ENCODE measurements at regions not wholly inside any gene's neighbourhood (a gene's known extent, or its start where the extent isn't known, plus 50 kb on each side); places are given as distances from the start of the nearest gene placed in this dataset.

GRCh38 chr1:189682591-189682990 is 795.1 kb downstream of the BRINP3 start:
- TF ChIP-seq, protein P1, sequence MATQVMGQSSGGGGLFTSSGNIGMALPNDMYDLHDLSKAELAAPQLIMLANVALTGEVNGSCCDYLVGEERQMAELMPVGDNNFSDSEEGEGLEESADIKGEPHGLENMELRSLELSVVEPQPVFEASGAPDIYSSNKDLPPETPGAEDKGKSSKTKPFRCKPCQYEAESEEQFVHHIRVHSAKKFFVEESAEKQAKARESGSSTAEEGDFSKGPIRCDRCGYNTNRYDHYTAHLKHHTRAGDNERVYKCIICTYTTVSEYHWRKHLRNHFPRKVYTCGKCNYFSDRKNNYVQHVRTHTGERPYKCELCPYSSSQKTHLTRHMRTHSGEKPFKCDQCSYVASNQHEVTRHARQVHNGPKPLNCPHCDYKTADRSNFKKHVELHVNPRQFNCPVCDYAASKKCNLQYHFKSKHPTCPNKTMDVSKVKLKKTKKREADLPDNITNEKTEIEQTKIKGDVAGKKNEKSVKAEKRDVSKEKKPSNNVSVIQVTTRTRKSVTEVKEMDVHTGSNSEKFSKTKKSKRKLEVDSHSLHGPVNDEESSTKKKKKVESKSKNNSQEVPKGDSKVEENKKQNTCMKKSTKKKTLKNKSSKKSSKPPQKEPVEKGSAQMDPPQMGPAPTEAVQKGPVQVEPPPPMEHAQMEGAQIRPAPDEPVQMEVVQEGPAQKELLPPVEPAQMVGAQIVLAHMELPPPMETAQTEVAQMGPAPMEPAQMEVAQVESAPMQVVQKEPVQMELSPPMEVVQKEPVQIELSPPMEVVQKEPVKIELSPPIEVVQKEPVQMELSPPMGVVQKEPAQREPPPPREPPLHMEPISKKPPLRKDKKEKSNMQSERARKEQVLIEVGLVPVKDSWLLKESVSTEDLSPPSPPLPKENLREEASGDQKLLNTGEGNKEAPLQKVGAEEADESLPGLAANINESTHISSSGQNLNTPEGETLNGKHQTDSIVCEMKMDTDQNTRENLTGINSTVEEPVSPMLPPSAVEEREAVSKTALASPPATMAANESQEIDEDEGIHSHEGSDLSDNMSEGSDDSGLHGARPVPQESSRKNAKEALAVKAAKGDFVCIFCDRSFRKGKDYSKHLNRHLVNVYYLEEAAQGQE (IDR thresholded peaks at IDR 0.05): no peak
- TF ChIP-seq, protein P2, sequence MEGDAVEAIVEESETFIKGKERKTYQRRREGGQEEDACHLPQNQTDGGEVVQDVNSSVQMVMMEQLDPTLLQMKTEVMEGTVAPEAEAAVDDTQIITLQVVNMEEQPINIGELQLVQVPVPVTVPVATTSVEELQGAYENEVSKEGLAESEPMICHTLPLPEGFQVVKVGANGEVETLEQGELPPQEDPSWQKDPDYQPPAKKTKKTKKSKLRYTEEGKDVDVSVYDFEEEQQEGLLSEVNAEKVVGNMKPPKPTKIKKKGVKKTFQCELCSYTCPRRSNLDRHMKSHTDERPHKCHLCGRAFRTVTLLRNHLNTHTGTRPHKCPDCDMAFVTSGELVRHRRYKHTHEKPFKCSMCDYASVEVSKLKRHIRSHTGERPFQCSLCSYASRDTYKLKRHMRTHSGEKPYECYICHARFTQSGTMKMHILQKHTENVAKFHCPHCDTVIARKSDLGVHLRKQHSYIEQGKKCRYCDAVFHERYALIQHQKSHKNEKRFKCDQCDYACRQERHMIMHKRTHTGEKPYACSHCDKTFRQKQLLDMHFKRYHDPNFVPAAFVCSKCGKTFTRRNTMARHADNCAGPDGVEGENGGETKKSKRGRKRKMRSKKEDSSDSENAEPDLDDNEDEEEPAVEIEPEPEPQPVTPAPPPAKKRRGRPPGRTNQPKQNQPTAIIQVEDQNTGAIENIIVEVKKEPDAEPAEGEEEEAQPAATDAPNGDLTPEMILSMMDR (IDR thresholded peaks at IDR 0.05; ENCODE audit: low read depth, low read length, missing input control): no peak
- TF ChIP-seq GABPA (IDR thresholded peaks at IDR 0.05 in 1 of 2, conservative IDR thresholded peaks at IDR 0.05 in 1 of 2): no peak

All from liver (tissue), 3 donors.